WTC11 (cell line): ENCODE measurements at regions not wholly inside any gene's neighbourhood (a gene's known extent, or its start where the extent isn't known, plus 50 kb on each side); places are given as distances from the start of the nearest gene placed in this dataset.

Experiments
- ATAC-seq: fragments of 200-7000 bp; cut with Tn5 transposase; 2 replicates; pipeline ENCODE4 v1.10.0; 2021; ENCODE audit warnings: mild to moderate bottlenecking, moderate library complexity
- CTCF ChIA-PET: fragments of 300-600 bp; sonication (Branson Sonifier 250); formaldehyde crosslinking; loops from one replicate; lab custom pipeline; 2021; ENCODE audit warnings: antibody characterized with exemption; lab: Charles Lee
- POLR2A ChIA-PET: fragments of 350-600 bp; sonication (Branson Sonifier 250); formaldehyde crosslinking; loops from one replicate; lab custom pipeline; 2021; ENCODE audit warnings: antibody characterized with exemption; lab: Charles Lee
- DNase-seq: peaks from one replicate; pipeline ENCODE4 v3.0.0; 2021; ENCODE audit warnings: low spot score
- H3K27ac Mint-ChIP-seq: 2 replicates; pipeline ENCODE4 v1.8.0; 2021; ENCODE audit warnings: mixed read lengths
- H3K27me3 Mint-ChIP-seq: 2 replicates; pipeline ENCODE4 v1.8.0; 2021; ENCODE audit warnings: low read depth, mild to moderate bottlenecking, moderate library complexity, mixed read lengths
- H3K36me3 Mint-ChIP-seq: 2 replicates; pipeline ENCODE4 v1.8.0; 2021; ENCODE audit warnings: mixed read lengths
- H3K4me1 Mint-ChIP-seq: 2 replicates; pipeline ENCODE4 v1.8.0; 2022; ENCODE audit warnings: mixed read lengths
- H3K4me3 Mint-ChIP-seq: 2 replicates; pipeline ENCODE4 v1.8.0; 2021; ENCODE audit warnings: mild to moderate bottlenecking, moderate library complexity, mixed read lengths
- H3K9me3 Mint-ChIP-seq: 2 replicates; pipeline ENCODE4 v1.8.0; 2021; ENCODE audit warnings: mixed read lengths
- ELF4 ChIP-seq: sonication (generic); formaldehyde crosslinking; IDR thresholded peaks from 2 replicates; pipeline ENCODE4 v1.8.1; 2022; ENCODE audit warnings: low read depth, mild to moderate bottlenecking, moderate library complexity, missing genetic modification reagents
- GABPB1 ChIP-seq: sonication (generic); formaldehyde crosslinking; IDR thresholded peaks from 2 replicates; pipeline ENCODE4 v1.8.1; 2023; ENCODE audit warnings: mild to moderate bottlenecking, missing genetic modification reagents
- IRF2 ChIP-seq: sonication (generic); formaldehyde crosslinking; IDR thresholded peaks from 2 replicates; pipeline ENCODE4 v1.8.0; 2022; ENCODE audit warnings: low read depth, missing genetic modification reagents, borderline replicate concordance
- JUN ChIP-seq: sonication (generic); formaldehyde crosslinking; IDR thresholded peaks from 2 replicates; pipeline ENCODE4 v1.8.0; 2023; ENCODE audit warnings: mild to moderate bottlenecking, missing genetic modification reagents
- MXD4 ChIP-seq: fragments of 250-450 bp; sonication (Bioruptor Pico); IDR thresholded peaks from 2 replicates; pipeline ENCODE4 v1.8.0; 2021; ENCODE audit warnings: mild to moderate bottlenecking, moderate library complexity, borderline replicate concordance
- NFE2L1 ChIP-seq: sonication (generic); formaldehyde crosslinking; IDR thresholded peaks from 2 replicates; pipeline ENCODE4 v1.8.1; 2023; ENCODE audit warnings: missing genetic modification reagents
- NR2C2 ChIP-seq: sonication (generic); formaldehyde crosslinking; IDR thresholded peaks from 2 replicates; pipeline ENCODE4 v1.8.0; 2022; ENCODE audit warnings: mild to moderate bottlenecking, missing genetic modification reagents
- NR3C1 ChIP-seq: sonication (generic); formaldehyde crosslinking; conservative IDR thresholded peaks from 2 replicates; pipeline ENCODE4 v1.8.1; 2023; ENCODE audit warnings: low read depth, mild to moderate bottlenecking, missing genetic modification reagents
- TEAD1 ChIP-seq: sonication (generic); formaldehyde crosslinking; IDR thresholded peaks from 2 replicates; pipeline ENCODE4 v1.8.0; 2022; ENCODE audit warnings: mild to moderate bottlenecking, missing genetic modification reagents
- TF ChIP-seq, protein P1 (sequence below): fragments of 200-600 bp; IDR thresholded peaks from 2 replicates; pipeline ENCODE4 v1.8.0; 2022; ENCODE audit warnings: antibody characterized with exemption
- TF ChIP-seq, protein P2 (sequence below): sonication (generic); formaldehyde crosslinking; IDR thresholded peaks from 2 replicates; pipeline ENCODE4 v1.8.0; 2023; ENCODE audit warnings: mild to moderate bottlenecking, missing genetic modification reagents
- TF ChIP-seq, protein P3 (sequence below): sonication (generic); formaldehyde crosslinking; IDR thresholded peaks from 2 replicates; pipeline ENCODE4 v1.8.1; 2023; ENCODE audit warnings: mild to moderate bottlenecking, missing genetic modification reagents, moderate library complexity

DNA sequence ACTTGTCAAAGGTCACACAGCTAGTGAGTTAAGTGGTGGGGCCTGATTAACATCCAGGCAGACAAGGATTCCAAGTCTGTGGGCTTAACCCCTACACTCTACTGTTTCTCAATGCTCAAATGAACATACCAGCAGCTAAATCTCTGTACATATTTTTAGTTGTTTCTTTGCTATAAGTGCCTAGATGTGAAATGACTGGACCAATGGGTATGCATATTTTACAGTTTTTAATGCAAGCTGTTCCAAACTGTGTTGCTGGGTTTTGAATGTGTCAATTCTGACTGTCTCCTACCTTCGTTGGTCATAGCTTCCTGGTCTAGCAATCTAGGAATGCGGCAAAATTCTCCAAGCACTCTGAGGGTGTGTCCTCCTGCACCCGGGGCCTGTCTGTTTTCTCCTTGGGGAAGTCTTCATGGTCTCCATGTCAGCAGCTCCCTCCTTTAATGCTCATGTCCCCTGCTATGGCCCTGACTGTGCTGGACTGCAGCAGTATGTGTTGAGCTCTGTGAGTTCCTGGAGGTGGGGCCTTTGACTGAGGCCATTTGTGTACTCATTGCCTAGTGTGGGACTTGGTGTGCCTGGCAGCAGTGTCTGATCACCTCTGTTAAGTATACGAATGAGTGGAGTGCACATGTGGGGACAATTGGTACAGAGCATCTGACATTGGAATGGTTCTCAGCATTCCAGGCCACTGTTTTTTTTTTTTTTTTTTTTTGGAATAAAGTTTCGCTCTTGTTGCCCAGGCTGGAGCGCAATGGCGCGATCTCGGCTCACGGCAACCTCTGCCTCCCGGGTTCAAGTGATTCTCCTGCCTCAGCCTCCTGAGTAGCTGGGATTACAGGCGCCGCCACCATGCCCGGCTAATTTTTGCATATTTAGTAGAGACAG, 72.9 kb upstream of the SLC2A1 start (continued):
- TF ChIP-seq, protein P1, sequence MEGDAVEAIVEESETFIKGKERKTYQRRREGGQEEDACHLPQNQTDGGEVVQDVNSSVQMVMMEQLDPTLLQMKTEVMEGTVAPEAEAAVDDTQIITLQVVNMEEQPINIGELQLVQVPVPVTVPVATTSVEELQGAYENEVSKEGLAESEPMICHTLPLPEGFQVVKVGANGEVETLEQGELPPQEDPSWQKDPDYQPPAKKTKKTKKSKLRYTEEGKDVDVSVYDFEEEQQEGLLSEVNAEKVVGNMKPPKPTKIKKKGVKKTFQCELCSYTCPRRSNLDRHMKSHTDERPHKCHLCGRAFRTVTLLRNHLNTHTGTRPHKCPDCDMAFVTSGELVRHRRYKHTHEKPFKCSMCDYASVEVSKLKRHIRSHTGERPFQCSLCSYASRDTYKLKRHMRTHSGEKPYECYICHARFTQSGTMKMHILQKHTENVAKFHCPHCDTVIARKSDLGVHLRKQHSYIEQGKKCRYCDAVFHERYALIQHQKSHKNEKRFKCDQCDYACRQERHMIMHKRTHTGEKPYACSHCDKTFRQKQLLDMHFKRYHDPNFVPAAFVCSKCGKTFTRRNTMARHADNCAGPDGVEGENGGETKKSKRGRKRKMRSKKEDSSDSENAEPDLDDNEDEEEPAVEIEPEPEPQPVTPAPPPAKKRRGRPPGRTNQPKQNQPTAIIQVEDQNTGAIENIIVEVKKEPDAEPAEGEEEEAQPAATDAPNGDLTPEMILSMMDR = no peak
- TF ChIP-seq, protein P2, sequence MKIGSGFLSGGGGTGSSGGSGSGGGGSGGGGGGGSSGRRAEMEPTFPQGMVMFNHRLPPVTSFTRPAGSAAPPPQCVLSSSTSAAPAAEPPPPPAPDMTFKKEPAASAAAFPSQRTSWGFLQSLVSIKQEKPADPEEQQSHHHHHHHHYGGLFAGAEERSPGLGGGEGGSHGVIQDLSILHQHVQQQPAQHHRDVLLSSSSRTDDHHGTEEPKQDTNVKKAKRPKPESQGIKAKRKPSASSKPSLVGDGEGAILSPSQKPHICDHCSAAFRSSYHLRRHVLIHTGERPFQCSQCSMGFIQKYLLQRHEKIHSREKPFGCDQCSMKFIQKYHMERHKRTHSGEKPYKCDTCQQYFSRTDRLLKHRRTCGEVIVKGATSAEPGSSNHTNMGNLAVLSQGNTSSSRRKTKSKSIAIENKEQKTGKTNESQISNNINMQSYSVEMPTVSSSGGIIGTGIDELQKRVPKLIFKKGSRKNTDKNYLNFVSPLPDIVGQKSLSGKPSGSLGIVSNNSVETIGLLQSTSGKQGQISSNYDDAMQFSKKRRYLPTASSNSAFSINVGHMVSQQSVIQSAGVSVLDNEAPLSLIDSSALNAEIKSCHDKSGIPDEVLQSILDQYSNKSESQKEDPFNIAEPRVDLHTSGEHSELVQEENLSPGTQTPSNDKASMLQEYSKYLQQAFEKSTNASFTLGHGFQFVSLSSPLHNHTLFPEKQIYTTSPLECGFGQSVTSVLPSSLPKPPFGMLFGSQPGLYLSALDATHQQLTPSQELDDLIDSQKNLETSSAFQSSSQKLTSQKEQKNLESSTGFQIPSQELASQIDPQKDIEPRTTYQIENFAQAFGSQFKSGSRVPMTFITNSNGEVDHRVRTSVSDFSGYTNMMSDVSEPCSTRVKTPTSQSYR (CRISPR knock-in tag) = no peak
- TF ChIP-seq JUN (CRISPR knock-in tag) (no peak), ELF4 (CRISPR knock-in tag) (no peak), MXD4 (CRISPR knock-in tag) (no peak)
- TF ChIP-seq, protein P3, sequence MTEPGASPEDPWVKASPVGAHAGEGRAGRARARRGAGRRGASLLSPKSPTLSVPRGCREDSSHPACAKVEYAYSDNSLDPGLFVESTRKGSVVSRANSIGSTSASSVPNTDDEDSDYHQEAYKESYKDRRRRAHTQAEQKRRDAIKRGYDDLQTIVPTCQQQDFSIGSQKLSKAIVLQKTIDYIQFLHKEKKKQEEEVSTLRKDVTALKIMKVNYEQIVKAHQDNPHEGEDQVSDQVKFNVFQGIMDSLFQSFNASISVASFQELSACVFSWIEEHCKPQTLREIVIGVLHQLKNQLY = no peak

DNA sequence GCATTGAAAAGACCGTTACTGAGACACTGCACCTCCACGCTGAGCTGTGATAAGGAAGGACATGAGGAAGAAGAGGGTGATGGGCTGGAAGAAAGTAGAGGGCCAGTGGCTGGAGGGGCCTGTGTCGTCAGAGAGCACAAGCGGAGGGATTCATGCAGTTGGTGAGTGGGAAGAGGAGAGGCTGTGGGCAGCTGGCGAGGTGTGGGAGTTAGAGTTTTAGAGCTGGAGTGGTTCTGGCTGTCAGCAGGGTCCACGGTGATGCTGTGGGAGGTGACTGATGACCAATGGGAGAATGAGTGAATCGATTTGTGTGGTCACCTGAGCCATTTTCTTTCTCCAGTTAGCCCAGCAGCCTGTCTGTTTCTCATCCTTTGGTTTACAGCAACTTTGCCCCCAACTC, 66.2 kb upstream of the SLC2A1 start:
- POLR2A ChIA-PET = no interaction called here
- Mint-ChIP-seq H3K27me3 (peaks cover 3% of the 10 kb centered on the region; the same call in 1 of the 2 replicates), H3K4me3 (no peak overlapping the region), H3K27ac (no peak overlapping the region), H3K9me3 (no peaks in the 10 kb centered on the region), H3K4me1 (peaks cover 2% of the 10 kb centered on the region; the same call in 1 of the 2 replicates), H3K36me3 (no peaks in the 10 kb centered on the region)
- TF ChIP-seq NR2C2 (no peak), NR3C1 (CRISPR knock-in tag) (no peak), TEAD1 (no peak), NFE2L1 (CRISPR knock-in tag) (no peak), IRF2 (no peak)
- TF ChIP-seq, protein P3 = no peak
- TF ChIP-seq, protein P1 = no peak
- ATAC-seq = no peak
- CTCF ChIA-PET = no interaction called here
- DNase-seq = no peak

DNA sequence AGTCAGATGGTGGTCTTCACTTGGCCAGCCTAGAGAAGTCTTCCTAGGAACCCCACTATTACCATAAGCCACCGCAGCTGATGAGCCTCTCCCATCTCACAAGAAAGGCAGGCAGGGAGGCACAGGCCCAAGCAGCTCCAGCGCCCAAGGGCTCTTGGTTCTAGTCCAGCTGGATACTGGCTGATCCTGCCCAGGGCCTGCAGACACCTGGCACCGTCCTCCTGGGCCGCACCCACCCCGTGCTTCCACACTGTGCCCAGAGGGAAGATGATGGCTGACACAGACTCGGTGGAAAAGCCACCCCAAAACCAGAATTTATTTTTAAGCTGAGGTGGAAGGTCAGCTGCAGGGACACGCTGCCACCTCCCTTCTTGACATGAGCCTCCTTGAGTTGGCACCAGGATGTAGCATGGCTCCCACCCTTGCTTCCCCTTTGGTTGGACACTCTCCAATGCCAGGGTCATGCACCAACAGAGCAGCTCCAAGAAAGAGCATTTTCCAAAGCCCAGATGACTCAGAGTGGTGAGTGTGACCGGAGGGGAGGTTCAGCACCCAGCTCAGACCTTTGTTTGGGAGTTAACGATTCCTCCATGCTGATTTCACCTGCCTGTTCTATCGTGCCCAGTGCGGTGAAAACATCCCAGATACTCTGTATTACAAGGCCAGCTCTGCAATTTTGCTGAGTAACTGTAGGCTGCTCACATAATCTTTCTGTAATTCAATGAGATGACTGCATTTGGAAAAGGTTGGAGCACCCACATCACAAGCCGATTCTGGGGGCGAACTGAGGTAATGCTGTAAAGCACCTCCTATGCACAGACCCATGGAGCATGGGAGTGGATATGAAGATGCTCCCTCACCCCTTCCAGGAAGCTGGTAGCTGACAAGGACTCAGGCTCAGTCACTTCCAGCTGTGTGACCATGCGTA, 63.1 kb upstream of the SLC2A1 start:
- Mint-ChIP-seq H3K27ac (no peak overlapping the region), H3K27me3 (peaks cover 5% of the 10 kb centered on the region; the same call in 1 of the 2 replicates), H3K9me3 (no peaks in the 10 kb centered on the region), H3K36me3 (no peaks in the 10 kb centered on the region), H3K4me3 (no peak overlapping the region), H3K4me1 (no peaks in the 10 kb centered on the region)
- CTCF ChIA-PET = interaction anchor here (0.6 kb wide), 1 partner anchor 75 kb away, joined by 4 read pairs; no protein-coding TSS in a partner anchor
- no peak for DNase-seq
- no peak for TF ChIP-seq GABPB1 (CRISPR knock-in tag)
- no peak for ATAC-seq
- POLR2A ChIA-PET = interaction anchor here (1.1 kb wide), 1 partner anchor 31 kb away, joined by 3 read pairs; no protein-coding TSS in a partner anchor
